ENCODE measurements at regions not wholly inside any gene's neighbourhood (a gene's known extent, or its start where the extent isn't known, plus 50 kb on each side); places are given as distances from the start of the nearest gene placed in this dataset.

DNA sequence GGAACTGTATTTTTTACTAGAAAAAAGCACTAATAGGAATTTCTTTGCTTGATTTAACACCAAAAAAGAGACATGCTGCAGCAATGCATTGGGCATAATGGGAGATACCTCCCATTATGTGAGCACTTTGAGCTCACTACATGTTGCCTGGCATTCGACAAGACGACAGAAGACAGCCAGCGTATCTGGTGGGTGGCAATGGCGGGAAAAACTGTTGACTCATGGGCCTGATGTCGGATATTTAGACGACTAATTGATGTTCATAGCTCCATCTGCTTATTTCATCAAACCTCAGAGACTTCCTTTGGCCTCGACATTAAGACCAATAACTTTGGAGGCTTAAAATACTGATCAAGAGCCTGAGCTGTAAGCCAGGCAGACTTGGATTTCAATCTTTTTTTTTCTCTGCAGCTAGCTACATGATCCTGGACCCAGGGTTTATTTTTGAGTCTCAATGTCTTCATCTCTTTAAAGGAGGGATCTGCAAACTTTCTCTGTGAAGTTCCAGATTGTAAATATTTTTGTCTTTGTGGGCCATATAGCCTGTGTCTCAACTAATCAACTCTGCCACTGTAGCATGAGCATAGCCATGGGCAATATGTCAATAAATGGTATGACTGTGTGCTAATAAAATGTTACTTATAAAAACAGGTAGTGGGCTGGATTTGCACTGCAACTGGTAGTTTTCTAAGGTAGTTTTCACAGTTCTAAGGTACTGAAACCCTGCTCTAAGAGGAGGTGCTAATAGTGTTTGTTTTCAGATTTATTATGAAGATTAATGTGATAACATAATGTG is 375.1 kb downstream of the METTL15 start:
- in situ Hi-C loops (cut with MboI; ENCODE audit: low sequenced_read_pairs, unreplicated experiment) = no loop called here
- TF ChIP-seq, protein P1, sequence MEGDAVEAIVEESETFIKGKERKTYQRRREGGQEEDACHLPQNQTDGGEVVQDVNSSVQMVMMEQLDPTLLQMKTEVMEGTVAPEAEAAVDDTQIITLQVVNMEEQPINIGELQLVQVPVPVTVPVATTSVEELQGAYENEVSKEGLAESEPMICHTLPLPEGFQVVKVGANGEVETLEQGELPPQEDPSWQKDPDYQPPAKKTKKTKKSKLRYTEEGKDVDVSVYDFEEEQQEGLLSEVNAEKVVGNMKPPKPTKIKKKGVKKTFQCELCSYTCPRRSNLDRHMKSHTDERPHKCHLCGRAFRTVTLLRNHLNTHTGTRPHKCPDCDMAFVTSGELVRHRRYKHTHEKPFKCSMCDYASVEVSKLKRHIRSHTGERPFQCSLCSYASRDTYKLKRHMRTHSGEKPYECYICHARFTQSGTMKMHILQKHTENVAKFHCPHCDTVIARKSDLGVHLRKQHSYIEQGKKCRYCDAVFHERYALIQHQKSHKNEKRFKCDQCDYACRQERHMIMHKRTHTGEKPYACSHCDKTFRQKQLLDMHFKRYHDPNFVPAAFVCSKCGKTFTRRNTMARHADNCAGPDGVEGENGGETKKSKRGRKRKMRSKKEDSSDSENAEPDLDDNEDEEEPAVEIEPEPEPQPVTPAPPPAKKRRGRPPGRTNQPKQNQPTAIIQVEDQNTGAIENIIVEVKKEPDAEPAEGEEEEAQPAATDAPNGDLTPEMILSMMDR (IDR thresholded peaks at IDR 0.05; ENCODE audit: borderline replicate concordance, control extremely low read depth, extremely low read depth, insufficient read depth, missing control alignments) = no peak
- no peak for DNase-seq (ENCODE audit: low spot score)

DNA sequence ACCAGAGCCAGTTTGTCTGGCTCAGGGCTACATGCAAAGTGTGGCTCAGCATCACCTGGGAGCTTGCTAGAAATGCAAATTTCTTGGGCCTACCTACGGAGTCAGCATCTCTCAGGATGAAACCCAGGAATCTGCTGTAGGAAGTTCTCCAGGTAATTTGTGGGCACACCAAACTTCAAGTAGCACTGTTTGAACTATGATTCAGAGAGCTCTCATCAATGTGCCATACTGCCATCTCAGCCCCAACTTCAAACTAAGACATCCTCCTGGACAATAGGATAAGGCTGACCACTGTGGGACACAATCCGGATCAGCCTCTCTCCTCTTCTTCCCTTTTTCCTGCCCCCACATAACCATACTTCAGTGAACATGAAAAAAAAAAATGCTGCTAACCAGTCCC is 374.5 kb downstream of the METTL15 start:
- no peak for DNase-seq (ENCODE audit: low spot score)
- in situ Hi-C loops (cut with MboI; ENCODE audit: low sequenced_read_pairs, unreplicated experiment) = no loop called here
- TF ChIP-seq, protein P1 (IDR thresholded peaks at IDR 0.05; ENCODE audit: borderline replicate concordance, control extremely low read depth, extremely low read depth, insufficient read depth, missing control alignments) = no peak

DNA sequence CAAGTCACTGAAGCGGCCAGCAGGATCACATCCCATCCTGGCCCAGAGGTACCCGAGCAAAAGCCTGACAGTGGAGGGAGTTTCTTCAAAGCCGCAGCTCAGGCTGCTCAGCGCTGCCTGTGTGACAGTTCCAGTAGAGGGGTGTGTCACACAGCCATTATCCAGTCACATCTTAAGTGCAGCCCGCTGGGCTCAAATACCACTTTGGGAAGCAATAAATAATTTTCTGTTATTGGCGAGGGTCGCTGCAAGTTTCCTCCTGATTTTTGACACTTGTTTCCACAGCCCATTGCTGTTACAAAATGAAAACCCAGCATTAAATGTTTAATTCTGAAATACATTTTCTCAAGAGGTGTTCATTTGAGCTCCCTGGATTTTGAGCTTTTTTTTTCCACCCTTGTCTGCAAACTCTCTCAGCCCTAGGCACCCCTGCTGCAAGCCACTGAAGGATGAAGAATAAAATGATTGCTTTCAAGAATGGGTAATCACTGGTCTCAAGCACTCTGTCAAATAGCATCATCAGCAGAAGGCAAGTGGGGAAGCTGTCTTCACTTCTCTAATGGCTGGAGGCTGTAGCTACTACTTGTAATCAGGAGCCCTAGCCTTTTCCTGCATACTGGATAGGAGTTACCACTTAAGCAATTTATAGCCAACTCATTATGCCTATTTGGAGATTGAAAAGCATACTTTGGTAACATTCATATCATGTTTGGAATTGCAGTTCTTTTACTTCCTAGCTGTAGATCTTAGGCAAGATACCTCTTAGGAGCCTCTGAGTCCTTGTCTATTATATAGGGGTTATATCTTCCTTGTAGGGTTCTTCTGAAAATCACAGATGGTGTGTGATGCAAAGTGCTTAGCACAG is 373.7 kb downstream of the METTL15 start:
- DNase-seq (ENCODE audit: low spot score) = no peak
- in situ Hi-C loops (cut with MboI; ENCODE audit: low sequenced_read_pairs, unreplicated experiment) = no loop called here

DNA sequence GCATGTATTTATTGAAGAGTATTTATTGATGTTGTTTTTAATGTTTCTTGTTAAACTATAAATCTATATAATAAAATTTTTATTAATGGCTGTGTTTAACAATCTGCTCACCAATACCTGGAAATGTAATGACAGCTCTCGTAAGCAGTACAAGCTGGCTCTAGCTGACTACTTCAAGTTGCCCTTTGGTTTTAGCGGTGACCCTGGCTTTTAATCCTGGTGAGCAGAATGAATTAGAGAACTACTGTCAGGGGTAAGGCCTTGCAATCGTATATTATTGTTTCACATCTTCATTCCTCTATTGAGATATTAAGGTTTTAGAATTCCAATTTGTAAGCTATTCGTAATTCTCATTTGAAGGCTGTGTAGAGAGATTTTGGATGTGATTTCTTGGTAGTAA is 372.2 kb downstream of the METTL15 start:
- in situ Hi-C loops (cut with MboI; ENCODE audit: low sequenced_read_pairs, unreplicated experiment) = no loop called here
- DNase-seq (ENCODE audit: low spot score) = no peak
- TF ChIP-seq, protein P1 (IDR thresholded peaks at IDR 0.05; ENCODE audit: borderline replicate concordance, control extremely low read depth, extremely low read depth, insufficient read depth, missing control alignments) = no peak

More for the DNA sequence above, 373.7 kb downstream of the METTL15 start:
- TF ChIP-seq, protein P1 (IDR thresholded peaks at IDR 0.05; ENCODE audit: borderline replicate concordance, control extremely low read depth, extremely low read depth, insufficient read depth, missing control alignments) = no peak

DNA sequence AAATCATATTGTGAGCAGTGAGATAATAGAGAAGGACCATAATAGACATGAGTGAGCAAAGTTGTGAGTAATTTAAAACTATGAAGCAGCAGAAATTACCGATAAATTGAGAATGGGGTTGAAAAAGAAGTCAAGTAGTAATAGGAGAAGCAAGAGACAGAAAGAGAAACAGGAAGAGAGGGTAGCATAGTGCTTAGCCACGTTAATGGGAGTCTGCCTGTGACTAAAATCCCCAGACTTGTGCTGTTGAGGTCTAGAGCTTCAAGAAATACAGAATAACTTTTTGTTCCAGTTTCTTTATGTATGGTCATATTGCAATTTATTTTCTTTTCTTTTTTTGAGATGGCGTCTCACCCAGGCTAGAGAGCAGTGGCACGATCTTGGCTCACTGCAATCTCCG is 368.7 kb downstream of the METTL15 start:
- in situ Hi-C loops (cut with MboI; ENCODE audit: low sequenced_read_pairs, unreplicated experiment) = no loop called here
- no peak for DNase-seq (ENCODE audit: low spot score)
- TF ChIP-seq, protein P1 (IDR thresholded peaks at IDR 0.05; ENCODE audit: borderline replicate concordance, control extremely low read depth, extremely low read depth, insufficient read depth, missing control alignments) = no peak

DNA sequence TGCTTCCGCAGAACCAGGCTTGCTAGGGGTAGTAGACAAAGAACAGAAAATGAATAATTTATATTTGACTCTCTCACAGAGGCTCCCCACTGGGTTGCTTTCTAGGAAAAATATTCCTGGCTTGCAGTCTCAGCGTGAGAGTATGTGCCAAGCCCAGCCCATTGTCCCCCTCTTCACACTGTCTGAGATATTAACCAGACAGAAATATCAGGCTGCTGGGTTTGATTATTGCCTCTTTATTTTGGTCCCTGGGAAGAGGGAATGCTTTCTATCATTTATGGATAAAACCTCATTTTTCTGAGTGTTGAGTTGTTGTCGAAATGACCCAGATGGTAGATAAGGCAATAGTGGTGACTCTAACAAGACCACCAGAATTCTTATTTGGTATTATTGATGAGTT is 367.9 kb downstream of the METTL15 start:
- no peak for DNase-seq (ENCODE audit: low spot score)
- in situ Hi-C loops (cut with MboI; ENCODE audit: low sequenced_read_pairs, unreplicated experiment) = no loop called here
- TF ChIP-seq, protein P1 (IDR thresholded peaks at IDR 0.05; ENCODE audit: borderline replicate concordance, control extremely low read depth, extremely low read depth, insufficient read depth, missing control alignments) = no peak

Measured in GM13976 (cell line).